HG03565 (cell line): ENCODE measurements at regions not wholly inside any gene's neighbourhood (a gene's known extent, or its start where the extent isn't known, plus 50 kb on each side); places are given as distances from the start of the nearest gene placed in this dataset.
"Not testable (repeated sequence)": the region's sequence is repeated elsewhere in the genome, so short reads cannot be mapped to it uniquely, and the experiment has no call there.

Experiments used
- ATAC-seq: cut with Tn5 transposase; IDR thresholded peaks from one replicate; pipeline ENCODE4 v1.9.1; 2021; ENCODE audit warnings: mild to moderate bottlenecking, moderate library complexity; ENCODE audit not compliant: unreplicated experiment

DNA sequence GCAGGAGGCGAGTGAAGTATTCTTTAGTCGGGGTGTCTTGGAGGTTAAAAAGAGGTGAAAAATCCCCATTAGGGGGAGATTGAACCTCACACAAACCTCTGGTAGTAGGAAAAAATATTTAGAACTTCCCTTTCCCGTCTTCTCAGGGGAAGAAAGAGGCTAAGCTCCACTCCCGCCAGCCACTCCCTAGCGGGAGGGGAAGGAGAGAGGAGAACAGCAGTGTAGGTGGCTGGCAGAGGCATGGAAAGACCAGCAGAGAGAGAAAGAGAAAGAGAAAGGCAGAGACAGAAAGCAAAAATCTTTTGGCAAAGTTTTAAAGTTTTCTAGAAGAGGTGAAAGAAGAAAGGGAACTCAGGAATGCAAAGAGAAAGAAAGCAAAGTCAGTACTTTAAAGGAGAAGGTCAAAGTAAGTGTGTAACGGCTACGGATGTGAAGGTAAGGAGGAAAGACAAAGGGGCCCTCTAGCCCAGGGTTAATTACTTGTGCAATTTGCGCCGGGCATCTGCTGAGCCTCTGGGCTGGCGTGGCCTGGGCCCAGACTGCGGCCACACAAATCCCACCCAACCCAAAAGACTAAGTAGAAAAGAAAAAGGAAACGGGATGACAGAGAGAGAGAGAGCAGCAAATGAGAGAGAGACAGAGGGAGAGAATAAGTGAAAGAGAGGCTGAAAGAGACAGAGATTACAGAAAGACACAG lies 72.3 kb upstream of the ZNF746 start:
- no peak for ATAC-seq

DNA sequence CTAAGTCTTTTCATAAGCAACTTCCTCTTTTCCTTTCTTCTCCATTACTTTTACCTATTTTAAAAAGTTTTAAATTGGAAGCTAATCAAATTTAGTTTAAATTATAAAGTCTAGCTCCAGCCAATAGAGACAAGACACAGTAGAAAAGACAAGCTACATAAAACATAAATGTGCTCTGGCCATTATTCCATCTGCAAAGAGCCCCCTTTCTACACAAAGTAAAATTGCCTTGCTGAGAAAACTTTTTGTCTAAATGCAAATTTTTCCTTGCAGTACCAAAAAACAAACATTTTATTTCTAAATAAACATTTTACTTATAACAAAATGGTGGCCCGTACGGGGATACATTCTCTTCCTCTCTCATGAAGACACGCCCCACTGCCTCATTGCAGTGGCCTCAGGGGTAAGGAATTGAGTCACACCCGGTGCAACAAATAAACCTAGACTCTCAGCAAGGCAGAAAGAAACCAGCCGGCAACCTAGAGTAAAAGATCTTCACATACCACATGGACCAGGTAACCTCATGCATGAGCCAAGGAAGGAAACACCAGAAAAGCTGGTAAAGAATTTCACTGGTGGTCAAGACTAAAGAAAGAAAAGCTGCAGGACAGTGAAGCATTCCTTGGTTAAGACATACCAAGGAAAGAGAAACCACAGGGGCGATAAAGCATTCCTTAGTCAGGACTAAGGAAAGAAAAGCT lies 71.6 kb upstream of the ZNF746 start:
- ATAC-seq: no peak

DNA sequence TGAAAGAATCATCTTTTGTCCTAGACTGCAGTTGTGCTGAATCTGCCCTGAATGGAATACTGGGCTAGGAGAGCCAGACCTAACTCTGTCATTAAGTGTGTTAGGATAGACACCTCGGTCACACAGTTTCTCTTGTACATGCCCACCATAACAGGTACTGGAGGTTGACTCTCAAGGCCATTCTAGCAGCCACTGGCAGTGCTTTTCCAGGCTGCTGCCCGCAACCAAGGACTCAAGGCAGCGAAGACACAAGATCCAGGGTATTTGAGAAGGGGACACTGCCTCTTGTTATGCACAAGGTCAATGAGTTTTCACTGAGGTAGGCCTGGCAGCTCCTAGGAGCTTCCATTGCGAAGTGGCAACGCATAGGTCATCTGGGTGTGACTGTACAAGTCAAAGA lies 70.6 kb upstream of the ZNF746 start:
- ATAC-seq: no peak

DNA sequence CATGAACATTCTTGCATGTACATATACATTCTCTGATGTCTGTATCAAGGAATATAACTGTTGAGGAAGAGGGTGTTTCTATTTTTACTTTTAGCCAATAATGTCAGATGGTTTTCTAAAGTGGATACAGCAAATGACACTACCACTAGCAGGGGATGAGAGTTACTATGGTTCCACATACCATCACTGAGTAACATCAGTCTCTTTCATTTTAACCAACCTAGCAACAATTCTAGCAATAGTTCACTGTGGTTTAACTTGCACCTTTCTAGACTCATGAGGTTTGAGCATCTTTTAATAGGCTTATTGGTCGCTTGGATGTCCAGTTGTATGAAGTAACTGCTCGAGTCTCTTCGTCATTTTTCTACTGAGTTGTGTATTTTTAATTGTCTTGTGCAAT lies 68.5 kb upstream of the ZNF746 start:
- ATAC-seq: no peak

DNA sequence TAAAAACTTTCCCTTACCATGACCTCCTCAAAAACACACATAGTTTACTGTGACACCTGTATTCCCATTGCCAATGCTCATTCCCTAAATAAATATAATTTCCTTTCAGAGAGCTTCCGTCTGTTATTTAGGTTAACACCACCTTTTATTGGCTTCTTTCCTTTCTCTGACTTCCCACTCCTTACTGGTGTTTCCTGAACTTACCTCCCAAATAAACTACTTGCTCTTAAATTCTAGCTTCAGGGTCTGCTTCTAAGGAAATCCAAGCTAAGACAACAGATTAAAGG lies 67.4 kb upstream of the ZNF746 start:
- ATAC-seq: no peak

DNA sequence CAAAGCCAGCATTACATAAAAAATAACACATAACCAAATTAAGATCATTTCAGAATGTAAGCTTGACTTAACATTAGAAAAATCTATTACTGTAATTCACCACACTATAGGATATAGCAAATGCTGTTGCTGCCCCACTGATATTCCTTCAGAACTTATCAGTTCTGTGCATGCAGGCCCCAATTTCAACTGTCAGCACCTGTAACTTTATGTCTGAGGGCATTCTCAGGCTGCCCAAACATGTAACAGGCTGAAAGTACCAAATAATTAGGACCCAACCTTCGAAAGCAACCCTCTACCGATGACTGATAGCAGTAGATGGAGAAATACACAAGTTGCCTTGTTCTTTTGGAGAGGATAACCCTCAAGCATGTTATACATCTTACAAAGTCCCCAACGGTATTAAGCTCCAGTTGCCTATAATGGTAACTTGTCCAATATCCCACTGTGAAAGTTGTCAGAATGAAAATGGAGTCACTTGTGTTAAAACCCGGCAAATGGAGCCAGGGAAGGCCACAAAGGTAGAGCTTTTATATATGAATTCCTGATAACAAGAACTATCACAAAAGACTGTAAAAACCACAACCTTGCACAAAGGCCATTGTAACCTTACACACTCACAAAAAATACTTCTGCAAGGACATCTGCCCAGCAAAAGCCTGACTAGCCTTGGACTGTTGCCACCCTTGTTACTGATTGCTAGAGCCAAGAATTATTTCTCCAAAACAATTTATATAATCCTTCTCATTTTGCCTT lies 66.9 kb upstream of the ZNF746 start:
- ATAC-seq: no peak

DNA sequence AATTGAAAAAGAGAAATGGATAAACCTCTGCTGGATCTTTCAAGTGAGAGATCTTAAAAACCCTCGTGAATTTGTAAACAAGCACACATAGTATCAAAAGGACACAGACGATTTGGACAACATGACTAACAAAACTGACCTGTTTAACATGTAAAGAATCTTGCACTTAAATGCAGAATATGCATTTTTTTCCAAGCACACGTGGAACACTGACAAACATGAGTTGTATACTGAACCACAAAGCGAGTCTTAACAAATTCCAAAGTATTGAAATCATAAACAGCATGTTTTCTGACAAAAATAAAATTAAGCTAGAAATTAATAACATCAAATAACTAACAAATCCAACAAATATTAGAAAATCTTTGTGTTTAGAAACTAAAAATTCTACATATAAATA lies 65.0 kb upstream of the ZNF746 start:
- no peak for ATAC-seq

DNA sequence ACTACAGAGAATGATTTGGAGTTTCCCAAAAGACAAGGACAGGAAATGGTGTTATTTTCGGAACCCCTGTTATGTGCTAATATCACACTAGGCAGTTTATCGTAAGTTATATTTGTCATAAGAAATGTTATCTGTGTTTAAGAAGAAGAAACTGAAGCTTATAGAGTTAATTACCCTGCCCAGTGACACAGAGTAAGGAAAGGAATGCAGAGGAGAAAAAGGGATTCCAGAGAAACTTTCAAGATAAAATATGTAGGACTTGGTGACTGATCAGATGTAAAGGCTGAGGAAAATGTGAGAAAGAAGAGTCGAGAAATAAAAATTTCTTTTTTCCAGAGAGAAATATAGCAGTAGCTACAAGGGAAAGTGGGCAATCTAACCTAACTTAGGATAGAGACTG lies 63.5 kb upstream of the ZNF746 start:
- no peak for ATAC-seq

DNA sequence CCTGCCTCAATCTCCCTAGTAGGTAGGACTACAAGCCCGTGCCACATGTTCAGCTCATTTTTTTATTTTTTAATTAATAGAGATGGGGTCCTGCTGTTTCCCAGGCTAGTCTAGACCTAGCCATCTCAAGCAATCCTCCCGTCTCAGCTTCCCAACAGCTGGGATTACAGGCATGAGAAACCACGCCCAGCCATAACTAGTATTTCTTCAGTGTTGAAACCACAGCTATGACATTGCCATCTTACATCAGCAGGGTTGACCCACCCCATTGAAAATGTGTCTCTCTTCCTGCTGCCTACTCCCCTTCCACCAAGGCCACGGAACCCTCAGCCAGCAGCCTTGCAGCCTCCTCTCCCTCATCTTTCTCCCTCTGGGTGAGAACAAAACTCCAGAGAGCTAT lies 62.1 kb upstream of the ZNF746 start:
- no peak for ATAC-seq

DNA sequence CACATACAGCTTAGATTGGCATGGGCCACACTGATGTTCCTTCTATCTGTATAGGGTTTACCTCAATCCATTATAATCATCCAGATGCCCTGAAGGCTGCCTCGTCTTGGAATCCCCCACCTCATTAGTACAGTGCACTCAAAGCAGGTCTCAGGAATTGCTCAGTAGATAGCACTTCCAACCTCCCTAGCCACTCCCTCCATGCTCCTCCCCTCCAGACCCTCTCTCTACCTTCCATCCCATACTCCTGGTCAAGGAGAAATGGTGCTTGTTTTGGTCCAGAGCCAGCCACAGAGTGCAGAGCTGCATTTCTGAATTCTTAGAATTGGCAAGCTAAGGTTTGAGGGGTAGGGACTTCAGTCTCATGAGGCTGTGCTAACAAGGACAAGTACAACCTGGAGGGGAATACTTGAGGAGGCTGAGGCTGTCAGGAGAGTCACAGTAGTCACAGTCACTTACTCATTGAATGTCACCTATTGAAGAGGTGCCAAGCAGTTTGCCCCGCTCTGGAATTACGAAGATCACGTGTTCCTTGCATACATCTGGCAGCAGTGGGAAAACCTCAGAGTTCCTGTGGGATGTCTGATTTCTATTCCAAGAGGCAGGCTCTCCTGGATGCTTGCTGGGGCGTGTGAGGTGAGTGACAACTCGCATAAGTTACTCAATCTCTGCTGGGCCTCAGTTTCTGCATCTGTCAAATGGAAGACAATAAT lies 60.7 kb upstream of the ZNF746 start:
- no peak for ATAC-seq

DNA sequence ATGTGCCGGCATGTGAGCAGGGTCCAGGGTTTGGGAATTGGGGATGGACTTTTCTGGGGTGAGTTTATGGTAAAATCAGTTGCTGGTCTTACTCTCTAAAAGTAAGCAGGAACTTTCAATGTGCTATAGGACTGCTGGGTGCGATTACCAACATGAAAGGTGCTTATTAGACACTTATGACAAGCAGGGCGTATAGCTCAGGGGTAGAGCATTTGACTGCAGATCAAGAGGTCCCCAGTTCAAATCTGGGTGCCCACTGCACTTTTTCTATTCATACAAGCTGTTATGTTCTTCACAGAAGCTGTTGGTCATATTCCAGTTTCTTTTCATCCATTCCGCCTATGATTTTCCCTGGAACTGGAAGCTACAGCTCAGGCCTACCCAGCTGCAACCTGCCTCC lies 58.9 kb upstream of the ZNF746 start:
- not testable (repeated sequence) for ATAC-seq

DNA sequence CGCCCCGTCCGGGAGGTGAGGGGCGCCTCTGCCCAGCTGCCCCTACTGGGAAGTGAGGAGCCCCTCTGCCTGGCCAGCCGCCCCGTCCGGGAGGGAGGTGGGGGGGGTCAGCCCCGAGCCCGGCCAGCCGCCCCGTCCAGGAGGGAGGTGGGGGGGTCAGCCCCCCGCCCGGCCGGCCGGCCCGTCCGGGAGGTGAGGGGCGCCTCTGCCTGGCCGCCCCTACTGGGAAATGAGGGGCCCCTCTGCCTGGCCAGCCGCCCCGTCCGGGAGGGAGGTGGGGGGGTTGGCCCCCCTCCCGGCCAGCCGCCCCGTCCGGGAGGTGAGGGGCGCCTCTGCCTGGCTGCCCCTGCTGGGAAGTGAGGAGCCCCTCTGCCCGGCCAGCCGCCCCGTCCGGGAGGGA lies 57.2 kb upstream of the ZNF746 start:
- not testable (repeated sequence) for ATAC-seq

DNA sequence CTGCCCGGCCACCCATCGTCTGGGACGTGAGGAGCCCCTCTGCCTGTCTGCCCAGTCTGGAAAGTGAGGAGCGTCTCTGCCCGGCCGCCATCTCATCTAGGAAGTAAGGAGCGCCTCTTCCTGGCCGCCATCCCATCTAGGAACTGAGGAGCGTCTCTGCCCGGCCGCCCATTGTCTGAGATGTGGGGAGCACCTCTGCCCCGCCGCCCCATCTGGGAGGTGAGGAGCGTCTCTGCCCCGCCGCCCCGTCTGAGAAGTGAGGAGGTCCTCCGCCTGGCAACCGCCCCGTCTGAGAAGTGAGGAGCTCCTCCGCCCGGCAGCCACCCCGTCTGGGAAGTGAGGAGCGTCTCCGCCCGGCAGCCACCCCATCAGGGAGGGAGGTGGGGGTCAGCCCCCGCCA lies 56.4 kb upstream of the ZNF746 start:
- not testable (repeated sequence) for ATAC-seq

DNA sequence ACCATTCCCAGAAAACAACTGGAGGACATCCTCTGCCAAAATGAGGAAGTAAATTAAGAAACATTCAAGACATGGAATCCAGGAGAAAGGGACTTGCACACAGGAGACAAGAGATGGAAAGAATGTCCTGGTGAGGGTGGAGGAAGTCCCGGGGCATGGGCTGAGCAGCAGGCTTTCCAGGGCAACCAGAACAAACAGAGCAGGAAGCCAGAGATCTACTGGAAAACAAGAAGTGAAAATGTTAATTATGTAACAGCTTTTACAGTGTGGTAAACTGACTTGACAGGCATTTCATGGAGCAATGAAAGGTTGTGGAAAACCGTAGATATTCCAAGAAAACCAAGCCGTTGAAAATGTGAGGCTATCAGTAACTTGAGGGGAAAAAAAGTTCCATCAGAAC lies 55.2 kb upstream of the ZNF746 start:
- ATAC-seq: no peak
